GM12878 (cell line): ENCODE measurements at regions not wholly inside any gene's neighbourhood (a gene's known extent, or its start where the extent isn't known, plus 50 kb on each side); places are given as distances from the start of the nearest gene placed in this dataset.

Source experiments
- ATAC-seq: fragments of 200-7000 bp; cut with Tn5 transposase; 3 replicates; pipeline ENCODE4 v1.9.1; 2020; ENCODE audit warnings: mild to moderate bottlenecking, moderate library complexity
- BruUV-seq: library from RNA; stranded (reverse); fragments of 400-500 nt; replicated peaks from 2 replicates; lab custom pipeline; 2021; lab: Mats Ljungman, UMichigan
- CTCF ChIA-PET: fragments of 300-600 bp; sonication (Branson Sonifier 250); formaldehyde crosslinking; extraction: SDS; loops from one replicate; lab custom pipeline; 2021; ENCODE audit warnings: inconsistent platforms; lab: Yijun Ruan, JAX
- POLR2A ChIA-PET: fragments of 350-600 bp; formaldehyde crosslinking; extraction: SDS; loops from one replicate; lab custom pipeline; 2021; ENCODE audit warnings: inconsistent platforms; lab: Charles Lee
- RAD21 ChIA-PET: fragments of 300-600 bp; sonication (Branson Sonifier 250); formaldehyde crosslinking; loops from one replicate; lab custom pipeline; 2023; ENCODE audit warnings: antibody characterized with exemption; ENCODE audit not compliant: unreplicated experiment; lab: Charles Lee
- SMC1A ChIA-PET: fragments of 300-600 bp; sonication (Branson Sonifier 250); formaldehyde crosslinking; loops from one replicate; lab custom pipeline; 2023; ENCODE audit not compliant: unreplicated experiment, uncharacterized antibody; lab: Charles Lee
- DNase-seq: peaks from one replicate; pipeline ENCODE4 v3.0.0-alpha.2; 2011; ENCODE audit warnings: low read depth, low spot score
- FAIRE-seq: peaks from 3 replicates; lab custom pipeline; 2011; peaks lifted over from hg19 to GRCh38; lab: Jason Lieb, UNC
- H2AFZ ChIP-seq: 2 replicates; pipeline ENCODE4 v1.6.0; 2011; ENCODE audit warnings: low read depth, low read length, control low read depth; ENCODE audit not compliant: control insufficient read depth
- H3K27ac ChIP-seq: 2 replicates; pipeline ENCODE4 v1.5.1; 2011; ENCODE audit warnings: control low read depth; ENCODE audit not compliant: control insufficient read depth, insufficient read depth
- H3K27me3 ChIP-seq, 2 experiments: replicated peaks in 1 of 2; 2 replicates each; pipeline versions ENCODE4 v1.6.0 to v1.6.1; 2011; ENCODE audit warnings: low read length in 1 of 2; ENCODE audit not compliant: control insufficient read depth in 2 of 2, insufficient read depth in 2 of 2
- H3K36me3 ChIP-seq, 2 experiments: 2 replicates each; pipeline ENCODE4 v1.5.1; 2011; ENCODE audit warnings: low read length in 1 of 2; ENCODE audit not compliant: control insufficient read depth in 2 of 2, insufficient read depth in 2 of 2
- H3K4me1 ChIP-seq: 2 replicates; pipeline ENCODE4 v1.6.1; 2011; ENCODE audit warnings: mild to moderate bottlenecking, low read length, moderate library complexity, mixed read lengths; ENCODE audit not compliant: control insufficient read depth, insufficient read depth
- H3K4me2 ChIP-seq: 2 replicates; pipeline ENCODE4 v1.6.0; 2011; ENCODE audit warnings: control low read depth; ENCODE audit not compliant: control insufficient read depth, insufficient read depth
- H3K4me3 ChIP-seq: fragments of 200-600 bp; sonication (generic); 2 replicates; pipeline ENCODE4 v1.5.1; 2016
- H3K79me2 ChIP-seq: 2 replicates; pipeline ENCODE4 v1.6.0; 2011; ENCODE audit warnings: low read length; ENCODE audit not compliant: control insufficient read depth, insufficient read depth
- H3K9ac ChIP-seq: 2 replicates; pipeline ENCODE4 v1.8.0; 2011; ENCODE audit warnings: low read length, control low read depth, mixed read lengths; ENCODE audit not compliant: control insufficient read depth, insufficient read depth
- H3K9me3 ChIP-seq: replicated peaks from 3 replicates; pipeline ENCODE4 v1.5.1; 2011; ENCODE audit warnings: mild to moderate bottlenecking, low read length; ENCODE audit not compliant: control insufficient read depth, insufficient read depth
- H4K20me1 ChIP-seq: 2 replicates; pipeline ENCODE4 v1.6.0; 2011; ENCODE audit not compliant: control insufficient read depth, insufficient read depth
- ASH2L ChIP-seq: fragments of 300-600, 200-600 bp; sonication (generic); IDR thresholded peaks from 2 replicates; pipeline ENCODE4 v1.6.1; 2017; ENCODE audit warnings: low read depth, mild to moderate bottlenecking, borderline replicate concordance
- CBFB ChIP-seq: IDR thresholded peaks from 2 replicates; pipeline ENCODE4 v1.6.1; 2016; ENCODE audit warnings: antibody characterized with exemption, low read depth
- CBX3 ChIP-seq: fragments of 200-600 bp; sonication (generic); IDR thresholded peaks from 2 replicates; pipeline ENCODE4 v1.6.1; 2016; ENCODE audit warnings: low read depth, borderline replicate concordance
- HDAC6 ChIP-seq: fragments of 200-600 bp; sonication (generic); IDR thresholded peaks from one replicate; pipeline ENCODE4 v1.8.0; 2017; ENCODE audit warnings: antibody characterized with exemption; ENCODE audit not compliant: unreplicated experiment
- IKZF2 ChIP-seq, 2 experiments: fragments of 450-650 bp; IDR thresholded peaks; 2 replicates each; pipeline ENCODE4 v1.6.1; 2017; ENCODE audit warnings: mild to moderate bottlenecking in 2 of 2, moderate library complexity in 2 of 2
- NFYB ChIP-seq: IDR thresholded peaks from 2 replicates; pipeline ENCODE4 v1.6.1; 2011; ENCODE audit warnings: low read depth, mild to moderate bottlenecking, low read length, improper control_type of control experiment, moderate library complexity; ENCODE audit not compliant: insufficient read depth
- NRF1 ChIP-seq: conservative IDR thresholded peaks from 2 replicates; pipeline ENCODE4 v1.6.1; 2011; ENCODE audit warnings: mild to moderate bottlenecking, low read depth, low read length, improper control_type of control experiment
- RAD21 ChIP-seq: IDR thresholded peaks from 2 replicates; pipeline ENCODE4 v1.6.1; 2011; ENCODE audit warnings: mild to moderate bottlenecking, low read depth, low read length, moderate library complexity; ENCODE audit not compliant: insufficient read depth
- RBBP5 ChIP-seq: fragments of 200-600 bp; sonication (generic); conservative IDR thresholded peaks from 2 replicates; pipeline ENCODE4 v1.6.1; 2016
- SREBF1 ChIP-seq: IDR thresholded peaks from 2 replicates; pipeline ENCODE4 v1.6.1; 2012; ENCODE audit warnings: mild to moderate bottlenecking, low read length
- SRF ChIP-seq, 2 experiments: IDR thresholded peaks; 2 replicates each; pipeline ENCODE4 v1.6.1; 2011; ENCODE audit warnings: low read depth in 2 of 2, low read length in 2 of 2, mild to moderate bottlenecking in 1 of 2, moderate library complexity in 1 of 2
- TAF1 ChIP-seq: IDR thresholded peaks from 2 replicates; pipeline ENCODE4 v1.6.1; 2011; ENCODE audit warnings: mild to moderate bottlenecking, low read depth, low read length, borderline replicate concordance
- ZNF622 ChIP-seq: fragments of 450-650 bp; IDR thresholded peaks from 2 replicates; pipeline ENCODE4 v1.6.1; 2017; ENCODE audit warnings: mild to moderate bottlenecking, inconsistent platforms
- ZZZ3 ChIP-seq: IDR thresholded peaks from 2 replicates; pipeline ENCODE4 v1.6.1; 2011; ENCODE audit warnings: low read depth; ENCODE audit not compliant: control insufficient read depth, insufficient read length
- WGBS: methylation state at CpG from one replicate; pipeline ENCODE4 v1.1.6; 2016; ENCODE audit warnings: low lambda C conversion rate; ENCODE audit not compliant: insufficient replicate concordance, insufficient coverage; ENCODE audit errors: missing lambda C conversion rate; 5-methylcytosine and 5-hydroxymethylcytosine counted together
- in situ Hi-C: fragments of 300-500 bp; cut with MboI; formaldehyde crosslinking; loops from 9 replicates; pipeline ENCODE4 v1.14.3; 2018; ENCODE audit warnings: mixed read lengths
- intact Hi-C: fragments of 100-400 bp; cut with micrococcal nuclease; formaldehyde crosslinking; loops from one replicate; pipeline ENCODE4 v1.14.2; 2022; ENCODE audit not compliant: unreplicated experiment
- TF ChIP-seq, protein P1 (sequence below): fragments of 450-650 bp; IDR thresholded peaks from 2 replicates; pipeline ENCODE4 v1.6.1; 2018; ENCODE audit warnings: mild to moderate bottlenecking, low read depth, moderate library complexity; ENCODE audit not compliant: partially characterized antibody
- TF ChIP-seq, protein P2 (sequence below): fragments of 450-650 bp; IDR thresholded peaks from 2 replicates; pipeline ENCODE4 v1.6.1; 2018; ENCODE audit warnings: borderline replicate concordance, mild to moderate bottlenecking; ENCODE audit not compliant: partially characterized antibody
- TF ChIP-seq, protein P3 (sequence below): fragments of 450-650 bp; formaldehyde crosslinking; IDR thresholded peaks from 2 replicates; pipeline ENCODE4 v1.5.0; 2022; ENCODE audit warnings: mild to moderate bottlenecking, missing genetic modification characterization

DNA sequence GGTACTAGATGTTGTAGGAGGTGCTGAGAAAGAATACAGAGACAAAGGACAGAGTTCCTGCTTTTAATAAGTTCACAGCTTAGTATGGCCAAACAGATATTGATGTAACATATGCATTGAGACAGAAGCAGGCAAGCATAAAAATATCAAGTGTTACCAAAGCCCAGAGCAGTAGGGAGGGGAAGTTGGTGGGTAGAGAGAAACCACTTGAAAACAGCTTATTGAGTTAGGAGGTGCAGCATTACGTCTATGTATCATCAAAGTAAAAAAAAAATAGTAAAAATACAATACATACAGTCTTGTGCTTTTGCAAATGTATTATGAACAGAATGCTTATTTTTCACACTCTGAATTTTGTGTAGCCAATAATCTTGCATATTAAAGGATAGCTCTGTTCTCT is 441.8 kb upstream of the SGCD start:
- no peak overlapping the region for H2AFZ ChIP-seq
- in situ Hi-C loops (no loop called here), intact Hi-C loops (no loop called here)
- FAIRE-seq (no peak), ATAC-seq (no peak), DNase-seq (no peak)
- H3K9me3 ChIP-seq = no peaks in the 10 kb centered on the region
- RAD21 ChIA-PET = no interaction called here
- BruUV-seq = no TSS peak
- SMC1A ChIA-PET = no interaction called here
- no peak for TF ChIP-seq ASH2L
- TF ChIP-seq RBBP5 = no peak
- TF ChIP-seq NFYB = no peak
- no peak for TF ChIP-seq CBFB
- TF ChIP-seq SREBF1 = no peak
- TF ChIP-seq RAD21 = no peak
- no peak for TF ChIP-seq NRF1
- TF ChIP-seq ZZZ3 = no peak
- no peak for TF ChIP-seq SRF (IDR thresholded peaks at IDR 0.05; ENCODE audit: low read depth in 2 of 2, low read length in 2 of 2)
- no peak for TF ChIP-seq ZNF622
- TF ChIP-seq, protein P1, sequence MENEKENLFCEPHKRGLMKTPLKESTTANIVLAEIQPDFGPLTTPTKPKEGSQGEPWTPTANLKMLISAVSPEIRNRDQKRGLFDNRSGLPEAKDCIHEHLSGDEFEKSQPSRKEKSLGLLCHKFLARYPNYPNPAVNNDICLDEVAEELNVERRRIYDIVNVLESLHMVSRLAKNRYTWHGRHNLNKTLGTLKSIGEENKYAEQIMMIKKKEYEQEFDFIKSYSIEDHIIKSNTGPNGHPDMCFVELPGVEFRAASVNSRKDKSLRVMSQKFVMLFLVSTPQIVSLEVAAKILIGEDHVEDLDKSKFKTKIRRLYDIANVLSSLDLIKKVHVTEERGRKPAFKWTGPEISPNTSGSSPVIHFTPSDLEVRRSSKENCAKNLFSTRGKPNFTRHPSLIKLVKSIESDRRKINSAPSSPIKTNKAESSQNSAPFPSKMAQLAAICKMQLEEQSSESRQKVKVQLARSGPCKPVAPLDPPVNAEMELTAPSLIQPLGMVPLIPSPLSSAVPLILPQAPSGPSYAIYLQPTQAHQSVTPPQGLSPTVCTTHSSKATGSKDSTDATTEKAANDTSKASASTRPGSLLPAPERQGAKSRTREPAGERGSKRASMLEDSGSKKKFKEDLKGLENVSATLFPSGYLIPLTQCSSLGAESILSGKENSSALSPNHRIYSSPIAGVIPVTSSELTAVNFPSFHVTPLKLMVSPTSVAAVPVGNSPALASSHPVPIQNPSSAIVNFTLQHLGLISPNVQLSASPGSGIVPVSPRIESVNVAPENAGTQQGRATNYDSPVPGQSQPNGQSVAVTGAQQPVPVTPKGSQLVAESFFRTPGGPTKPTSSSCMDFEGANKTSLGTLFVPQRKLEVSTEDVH = no peak
- TF ChIP-seq TAF1 = no peak
- TF ChIP-seq IKZF2 (IDR thresholded peaks at IDR 0.05) = no peak
- TF ChIP-seq CBX3 = no peak
- TF ChIP-seq, protein P2, sequence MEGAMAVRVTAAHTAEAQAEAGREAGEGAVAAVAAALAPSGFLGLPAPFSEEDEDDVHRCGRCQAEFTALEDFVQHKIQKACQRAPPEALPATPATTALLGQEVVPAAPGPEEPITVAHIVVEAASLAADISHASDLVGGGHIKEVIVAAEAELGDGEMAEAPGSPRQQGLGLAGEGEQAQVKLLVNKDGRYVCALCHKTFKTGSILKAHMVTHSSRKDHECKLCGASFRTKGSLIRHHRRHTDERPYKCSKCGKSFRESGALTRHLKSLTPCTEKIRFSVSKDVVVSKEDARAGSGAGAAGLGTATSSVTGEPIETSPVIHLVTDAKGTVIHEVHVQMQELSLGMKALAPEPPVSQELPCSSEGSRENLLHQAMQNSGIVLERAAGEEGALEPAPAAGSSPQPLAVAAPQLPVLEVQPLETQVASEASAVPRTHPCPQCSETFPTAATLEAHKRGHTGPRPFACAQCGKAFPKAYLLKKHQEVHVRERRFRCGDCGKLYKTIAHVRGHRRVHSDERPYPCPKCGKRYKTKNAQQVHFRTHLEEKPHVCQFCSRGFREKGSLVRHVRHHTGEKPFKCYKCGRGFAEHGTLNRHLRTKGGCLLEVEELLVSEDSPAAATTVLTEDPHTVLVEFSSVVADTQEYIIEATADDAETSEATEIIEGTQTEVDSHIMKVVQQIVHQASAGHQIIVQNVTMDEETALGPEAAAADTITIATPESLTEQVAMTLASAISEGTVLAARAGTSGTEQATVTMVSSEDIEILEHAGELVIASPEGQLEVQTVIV = no peak
- no peak for TF ChIP-seq HDAC6
- TF ChIP-seq, protein P3, sequence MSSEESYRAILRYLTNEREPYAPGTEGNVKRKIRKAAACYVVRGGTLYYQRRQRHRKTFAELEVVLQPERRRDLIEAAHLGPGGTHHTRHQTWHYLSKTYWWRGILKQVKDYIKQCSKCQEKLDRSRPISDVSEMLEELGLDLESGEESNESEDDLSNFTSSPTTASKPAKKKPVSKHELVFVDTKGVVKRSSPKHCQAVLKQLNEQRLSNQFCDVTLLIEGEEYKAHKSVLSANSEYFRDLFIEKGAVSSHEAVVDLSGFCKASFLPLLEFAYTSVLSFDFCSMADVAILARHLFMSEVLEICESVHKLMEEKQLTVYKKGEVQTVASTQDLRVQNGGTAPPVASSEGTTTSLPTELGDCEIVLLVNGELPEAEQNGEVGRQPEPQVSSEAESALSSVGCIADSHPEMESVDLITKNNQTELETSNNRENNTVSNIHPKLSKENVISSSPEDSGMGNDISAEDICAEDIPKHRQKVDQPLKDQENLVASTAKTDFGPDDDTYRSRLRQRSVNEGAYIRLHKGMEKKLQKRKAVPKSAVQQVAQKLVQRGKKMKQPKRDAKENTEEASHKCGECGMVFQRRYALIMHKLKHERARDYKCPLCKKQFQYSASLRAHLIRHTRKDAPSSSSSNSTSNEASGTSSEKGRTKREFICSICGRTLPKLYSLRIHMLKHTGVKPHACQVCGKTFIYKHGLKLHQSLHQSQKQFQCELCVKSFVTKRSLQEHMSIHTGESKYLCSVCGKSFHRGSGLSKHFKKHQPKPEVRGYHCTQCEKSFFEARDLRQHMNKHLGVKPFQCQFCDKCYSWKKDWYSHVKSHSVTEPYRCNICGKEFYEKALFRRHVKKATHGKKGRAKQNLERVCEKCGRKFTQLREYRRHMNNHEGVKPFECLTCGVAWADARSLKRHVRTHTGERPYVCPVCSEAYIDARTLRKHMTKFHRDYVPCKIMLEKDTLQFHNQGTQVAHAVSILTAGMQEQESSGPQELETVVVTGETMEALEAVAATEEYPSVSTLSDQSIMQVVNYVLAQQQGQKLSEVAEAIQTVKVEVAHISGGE (CRISPR knock-in tag) = no peak
- H4K20me1 ChIP-seq = no peaks in the 10 kb centered on the region
- POLR2A ChIA-PET = no interaction called here
- H3K27me3 ChIP-seq = no peaks in the 10 kb centered on the region
- no peak overlapping the region for H3K27ac ChIP-seq
- no peak overlapping the region for H3K4me2 ChIP-seq
- CTCF ChIA-PET = no interaction called here
- H3K36me3 ChIP-seq = no peaks in the 10 kb centered on the region
- H3K79me2 ChIP-seq = no peaks in the 10 kb centered on the region
- no peak overlapping the region for H3K4me3 ChIP-seq
- no peaks in the 10 kb centered on the region for H3K4me1 ChIP-seq
- WGBS = 11% methylated on average over 1 of the region's 1 CpG
- H3K9ac ChIP-seq = no peak overlapping the region
